ENCODE measurements at regions not wholly inside any gene's neighbourhood (a gene's known extent, or its start where the extent isn't known, plus 50 kb on each side); places are given as distances from the start of the nearest gene placed in this dataset.
A peak's percentile ranks its signal among the peaks of the same experiment; 100 is the strongest.

DNA sequence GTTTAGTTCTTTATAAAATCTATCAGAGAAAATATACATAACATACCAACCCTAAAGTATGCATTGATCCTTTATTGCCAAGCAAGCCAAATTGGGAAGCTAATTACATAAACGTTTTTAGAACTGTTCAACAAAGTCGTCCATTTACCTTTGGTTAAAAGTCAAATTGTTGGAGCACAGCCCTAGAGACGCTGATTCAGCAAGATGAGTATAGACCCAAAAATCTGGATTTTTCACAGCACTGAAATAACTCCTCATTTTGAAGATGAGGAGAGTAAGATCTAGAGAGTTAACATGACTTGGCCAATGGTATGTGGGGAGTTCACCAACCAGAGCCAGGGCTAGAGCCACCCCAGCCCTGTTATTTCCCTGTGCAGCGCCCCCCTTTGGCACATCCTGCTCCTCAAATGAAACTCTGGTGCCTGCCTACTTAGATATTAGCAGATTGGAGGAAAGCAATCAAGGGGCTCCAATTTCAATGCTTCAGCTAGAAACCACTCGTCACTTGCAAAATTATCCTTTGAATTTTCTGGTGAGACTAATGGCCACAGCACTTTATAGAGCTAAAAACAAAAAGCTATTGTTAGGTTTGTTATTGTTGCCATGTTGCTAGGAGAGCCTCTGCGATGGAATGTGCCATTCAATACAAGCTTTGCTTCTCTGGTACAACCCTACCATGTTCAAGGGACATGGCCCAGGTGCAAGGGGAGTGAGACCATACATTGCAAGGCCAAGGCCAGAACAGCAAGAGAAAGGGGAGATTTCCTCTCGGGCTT lies 132.6 kb upstream of the ZEB1 start:
- TF ChIP-seq SIN3A (IDR thresholded peaks at IDR 0.05; ENCODE audit: low read depth) (no peak), POLR2AphosphoS5 (IDR thresholded peaks at IDR 0.05; ENCODE audit: low read depth, low read length) (no peak), TCF7L2 (IDR thresholded peaks at IDR 0.05; ENCODE audit: borderline replicate concordance, extremely low read depth, insufficient read depth, insufficient read length) (no peak), EZH2phosphoT487 (IDR thresholded peaks at IDR 0.05; ENCODE audit: borderline replicate concordance) (no peak), ELF1 (IDR thresholded peaks at IDR 0.05; ENCODE audit: borderline replicate concordance, low read depth) (no peak), SP1 (IDR thresholded peaks at IDR 0.05; ENCODE audit: low read depth) (no peak)
- TF ChIP-seq, protein P1, sequence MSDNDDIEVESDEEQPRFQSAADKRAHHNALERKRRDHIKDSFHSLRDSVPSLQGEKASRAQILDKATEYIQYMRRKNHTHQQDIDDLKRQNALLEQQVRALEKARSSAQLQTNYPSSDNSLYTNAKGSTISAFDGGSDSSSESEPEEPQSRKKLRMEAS (IDR thresholded peaks at IDR 0.05): no peak
- TF ChIP-seq, protein P2, sequence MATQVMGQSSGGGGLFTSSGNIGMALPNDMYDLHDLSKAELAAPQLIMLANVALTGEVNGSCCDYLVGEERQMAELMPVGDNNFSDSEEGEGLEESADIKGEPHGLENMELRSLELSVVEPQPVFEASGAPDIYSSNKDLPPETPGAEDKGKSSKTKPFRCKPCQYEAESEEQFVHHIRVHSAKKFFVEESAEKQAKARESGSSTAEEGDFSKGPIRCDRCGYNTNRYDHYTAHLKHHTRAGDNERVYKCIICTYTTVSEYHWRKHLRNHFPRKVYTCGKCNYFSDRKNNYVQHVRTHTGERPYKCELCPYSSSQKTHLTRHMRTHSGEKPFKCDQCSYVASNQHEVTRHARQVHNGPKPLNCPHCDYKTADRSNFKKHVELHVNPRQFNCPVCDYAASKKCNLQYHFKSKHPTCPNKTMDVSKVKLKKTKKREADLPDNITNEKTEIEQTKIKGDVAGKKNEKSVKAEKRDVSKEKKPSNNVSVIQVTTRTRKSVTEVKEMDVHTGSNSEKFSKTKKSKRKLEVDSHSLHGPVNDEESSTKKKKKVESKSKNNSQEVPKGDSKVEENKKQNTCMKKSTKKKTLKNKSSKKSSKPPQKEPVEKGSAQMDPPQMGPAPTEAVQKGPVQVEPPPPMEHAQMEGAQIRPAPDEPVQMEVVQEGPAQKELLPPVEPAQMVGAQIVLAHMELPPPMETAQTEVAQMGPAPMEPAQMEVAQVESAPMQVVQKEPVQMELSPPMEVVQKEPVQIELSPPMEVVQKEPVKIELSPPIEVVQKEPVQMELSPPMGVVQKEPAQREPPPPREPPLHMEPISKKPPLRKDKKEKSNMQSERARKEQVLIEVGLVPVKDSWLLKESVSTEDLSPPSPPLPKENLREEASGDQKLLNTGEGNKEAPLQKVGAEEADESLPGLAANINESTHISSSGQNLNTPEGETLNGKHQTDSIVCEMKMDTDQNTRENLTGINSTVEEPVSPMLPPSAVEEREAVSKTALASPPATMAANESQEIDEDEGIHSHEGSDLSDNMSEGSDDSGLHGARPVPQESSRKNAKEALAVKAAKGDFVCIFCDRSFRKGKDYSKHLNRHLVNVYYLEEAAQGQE (IDR thresholded peaks at IDR 0.05; ENCODE audit: low read depth): no peak
- TF ChIP-seq, protein P3, sequence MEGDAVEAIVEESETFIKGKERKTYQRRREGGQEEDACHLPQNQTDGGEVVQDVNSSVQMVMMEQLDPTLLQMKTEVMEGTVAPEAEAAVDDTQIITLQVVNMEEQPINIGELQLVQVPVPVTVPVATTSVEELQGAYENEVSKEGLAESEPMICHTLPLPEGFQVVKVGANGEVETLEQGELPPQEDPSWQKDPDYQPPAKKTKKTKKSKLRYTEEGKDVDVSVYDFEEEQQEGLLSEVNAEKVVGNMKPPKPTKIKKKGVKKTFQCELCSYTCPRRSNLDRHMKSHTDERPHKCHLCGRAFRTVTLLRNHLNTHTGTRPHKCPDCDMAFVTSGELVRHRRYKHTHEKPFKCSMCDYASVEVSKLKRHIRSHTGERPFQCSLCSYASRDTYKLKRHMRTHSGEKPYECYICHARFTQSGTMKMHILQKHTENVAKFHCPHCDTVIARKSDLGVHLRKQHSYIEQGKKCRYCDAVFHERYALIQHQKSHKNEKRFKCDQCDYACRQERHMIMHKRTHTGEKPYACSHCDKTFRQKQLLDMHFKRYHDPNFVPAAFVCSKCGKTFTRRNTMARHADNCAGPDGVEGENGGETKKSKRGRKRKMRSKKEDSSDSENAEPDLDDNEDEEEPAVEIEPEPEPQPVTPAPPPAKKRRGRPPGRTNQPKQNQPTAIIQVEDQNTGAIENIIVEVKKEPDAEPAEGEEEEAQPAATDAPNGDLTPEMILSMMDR (IDR thresholded peaks at IDR 0.05 in 2 of 3, conservative IDR thresholded peaks at IDR 0.05 in 1 of 3; ENCODE audit: borderline replicate concordance in 1 of 3, insufficient read depth in 1 of 3, low read depth in 2 of 3, low read length in 2 of 3): peak in 2 of 3 experiments; percentile 24 to 36; a peak in 3 of 6 replicates
- Histone ChIP-seq H3K79me2 (ENCODE audit: insufficient read depth, low read length) (no peaks in the 10 kb centered on the region), H2AFZ (ENCODE audit: low read depth, low read length, poor library complexity, severe bottlenecking) (no peak overlapping the region), H3K4me3 (replicated peaks in 1 of 2; ENCODE audit: low read depth in 1 of 2, low read length in 2 of 2) (no peak overlapping the region), H3K36me3 (ENCODE audit: control insufficient read depth in 1 of 2, insufficient read depth in 2 of 2, low read length in 2 of 2) (no peaks in the 10 kb centered on the region), H3K27me3 (ENCODE audit: insufficient read depth, low read length) (no peaks in the 10 kb centered on the region), H3K9me2 (ENCODE audit: insufficient read depth) (no peaks in the 10 kb centered on the region), H3K27ac (ENCODE audit: low read depth, low read length) (no peak overlapping the region), H3K9ac (ENCODE audit: low read length) (no peak overlapping the region), H4K20me1 (ENCODE audit: insufficient read depth) (no peaks in the 10 kb centered on the region), H3K4me2 (ENCODE audit: low read length) (no peak overlapping the region), H3K9me3 (ENCODE audit: control insufficient read depth in 1 of 2, insufficient read depth in 1 of 2, low read depth in 1 of 2, low read length in 2 of 2) (no peaks in the 10 kb centered on the region), H3K4me1 (ENCODE audit: control insufficient read depth in 1 of 2, insufficient read depth in 2 of 2, low read length in 2 of 2) (peaks cover 2 to 5% of the 10 kb centered on the region in 2 experiments; a peak in 1 of 4 replicates)
- DNase-seq (ENCODE audit: low read depth, low spot score) (peak; percentile 7), ATAC-seq (no peak)
- no TSS peak for BruUV-seq (replicated peaks)
- RAD21 ChIA-PET (ENCODE audit: low non-redundant PET in 1 of 2, low total read pairs in 2 of 2, uncharacterized antibody in 2 of 2, unreplicated experiment in 2 of 2): no interaction called here
- CTCF ChIA-PET: no interaction called here
- POLR2A ChIA-PET: no interaction called here
- intact Hi-C loops (cut with micrococcal nuclease): no loop called here
